Transverse colon (tissue), 3 donors: ENCODE measurements at regions not wholly inside any gene's neighbourhood (a gene's known extent, or its start where the extent isn't known, plus 50 kb on each side); places are given as distances from the start of the nearest gene placed in this dataset.

Experiments
- CTCF ChIP-seq, 5 experiments: fragments of 200-600 bp in 3 of 5; fragments of 450-650 bp in 2 of 5; sonication (generic) in 3 of 5; IDR thresholded peaks; 1 replicate in 2 of 5; 2 replicates in 3 of 5; pipeline ENCODE4 v1.5.1; 2016 to 2017; ENCODE audit warnings: antibody characterized with exemption in 5 of 5, inconsistent platforms in 3 of 5, mild to moderate bottlenecking in 2 of 5, moderate library complexity in 1 of 5
- EP300 ChIP-seq: sonication (generic); formaldehyde crosslinking; IDR thresholded peaks from one replicate; pipeline ENCODE4 v1.6.1; 2017; ENCODE audit warnings: antibody characterized with exemption, low read depth
- POLR2A ChIP-seq: fragments of 450-650 bp; IDR thresholded peaks from one replicate; pipeline ENCODE4 v1.6.1; 2016; ENCODE audit warnings: antibody characterized with exemption, mild to moderate bottlenecking, moderate library complexity

DNA sequence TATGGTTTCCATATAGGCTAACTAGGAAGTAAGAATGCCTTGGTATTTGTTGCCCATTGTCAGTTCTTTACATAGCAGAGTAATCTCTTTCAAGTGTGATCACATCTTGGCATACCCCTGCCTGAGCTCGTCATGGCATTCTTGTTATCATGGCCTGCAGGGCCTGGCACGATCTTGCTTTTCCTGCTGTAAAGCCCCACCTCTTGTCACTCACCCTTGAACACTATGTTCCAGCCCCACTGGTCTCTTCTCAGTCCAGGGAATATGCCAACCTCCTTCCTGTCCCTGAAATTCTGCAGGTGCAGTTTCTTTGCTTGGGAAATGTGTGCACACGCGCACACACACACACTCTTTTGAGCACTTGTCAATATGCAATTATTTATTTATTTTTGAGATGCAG lies 250.2 kb upstream of the DMRT1 start:
- TF ChIP-seq CTCF (IDR thresholded peaks at IDR 0.05), result no peak
- TF ChIP-seq POLR2A, result no peak
- TF ChIP-seq EP300, result peak; percentile 69
